ENCODE measurements at regions not wholly inside any gene's neighbourhood (a gene's known extent, or its start where the extent isn't known, plus 50 kb on each side); places are given as distances from the start of the nearest gene placed in this dataset.

DNA sequence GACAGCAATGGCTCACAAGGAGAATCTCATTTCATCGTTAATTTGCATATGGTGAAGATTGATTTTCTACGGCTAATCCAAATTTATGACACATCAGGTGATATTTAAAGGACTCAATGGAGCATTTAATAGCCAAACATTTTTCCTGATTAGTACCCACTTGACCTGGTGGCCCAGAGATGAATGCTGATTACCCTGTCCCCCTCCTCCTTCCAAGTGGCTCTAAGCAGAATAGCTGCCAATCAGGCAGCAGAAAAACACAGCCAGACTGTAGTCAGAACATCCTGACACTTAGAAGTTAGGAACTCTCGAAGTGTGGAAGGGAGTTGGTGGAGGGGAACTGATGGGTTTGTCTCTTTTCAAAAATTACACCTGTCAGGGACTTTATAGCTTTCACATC, 302.5 kb downstream of the ZNF621 start:
- TF ChIP-seq, protein P1, sequence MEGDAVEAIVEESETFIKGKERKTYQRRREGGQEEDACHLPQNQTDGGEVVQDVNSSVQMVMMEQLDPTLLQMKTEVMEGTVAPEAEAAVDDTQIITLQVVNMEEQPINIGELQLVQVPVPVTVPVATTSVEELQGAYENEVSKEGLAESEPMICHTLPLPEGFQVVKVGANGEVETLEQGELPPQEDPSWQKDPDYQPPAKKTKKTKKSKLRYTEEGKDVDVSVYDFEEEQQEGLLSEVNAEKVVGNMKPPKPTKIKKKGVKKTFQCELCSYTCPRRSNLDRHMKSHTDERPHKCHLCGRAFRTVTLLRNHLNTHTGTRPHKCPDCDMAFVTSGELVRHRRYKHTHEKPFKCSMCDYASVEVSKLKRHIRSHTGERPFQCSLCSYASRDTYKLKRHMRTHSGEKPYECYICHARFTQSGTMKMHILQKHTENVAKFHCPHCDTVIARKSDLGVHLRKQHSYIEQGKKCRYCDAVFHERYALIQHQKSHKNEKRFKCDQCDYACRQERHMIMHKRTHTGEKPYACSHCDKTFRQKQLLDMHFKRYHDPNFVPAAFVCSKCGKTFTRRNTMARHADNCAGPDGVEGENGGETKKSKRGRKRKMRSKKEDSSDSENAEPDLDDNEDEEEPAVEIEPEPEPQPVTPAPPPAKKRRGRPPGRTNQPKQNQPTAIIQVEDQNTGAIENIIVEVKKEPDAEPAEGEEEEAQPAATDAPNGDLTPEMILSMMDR (optimal IDR thresholded peaks at IDR 0.05 in 1 of 3, IDR thresholded peaks at IDR 0.05 in 1 of 3, conservative IDR thresholded peaks at IDR 0.05 in 1 of 3; ENCODE audit: extremely low read depth in 1 of 3, insufficient read depth in 2 of 3, low read length in 3 of 3): no peak
- TF ChIP-seq EZH2 (IDR thresholded peaks at IDR 0.05; ENCODE audit: low read length): no peak

Measured in keratinocyte (primary cell).